Fibroblast of peridontal ligament (primary cell): ENCODE measurements at regions not wholly inside any gene's neighbourhood (a gene's known extent, or its start where the extent isn't known, plus 50 kb on each side); places are given as distances from the start of the nearest gene placed in this dataset.
"Not testable (repeated sequence)": the region's sequence is repeated elsewhere in the genome, so short reads cannot be mapped to it uniquely, and the experiment has no call there.

Source experiments
- DNase-seq: peaks from one replicate; pipeline ENCODE4 v3.0.0-alpha.2; 2010; ENCODE audit errors: extremely low read depth

GRCh38 chr3:194944526-194944925, 258.8 kb downstream of the FAM43A start:
- DNase-seq: no peak

- DNase-seq: no peak
Observed at GRCh38 chr3:194945508-194945907, 259.8 kb downstream of the FAM43A start.

GRCh38 chr3:194946091-194946490, 260.4 kb downstream of the FAM43A start:
- no peak for DNase-seq

- DNase-seq: no peak
Observed at GRCh38 chr3:194949592-194949991, 263.9 kb downstream of the FAM43A start.

GRCh38 chr3:194950906-194951628, 265.4 kb downstream of the FAM43A start:
- DNase-seq: no peak

- not testable (repeated sequence) for DNase-seq
Observed at GRCh38 chr3:194951629-194951920, 265.9 kb downstream of the FAM43A start.

GRCh38 chr3:194951931-194952582, 266.4 kb downstream of the FAM43A start:
- no peak for DNase-seq

- no peak for DNase-seq
Observed at GRCh38 chr3:194952841-194953241, 267.2 kb downstream of the FAM43A start.

- DNase-seq: no peak
Observed at GRCh38 chr3:194953291-194953690, 267.6 kb downstream of the FAM43A start.

- no peak for DNase-seq
Observed at GRCh38 chr3:194955546-194955945, 269.9 kb downstream of the FAM43A start.

GRCh38 chr3:194955979-194956696, 270.5 kb downstream of the FAM43A start:
- no peak for DNase-seq

GRCh38 chr3:194956697-194957396, 271.2 kb downstream of the FAM43A start:
- no peak for DNase-seq

GRCh38 chr3:194957743-194958240, 272.1 kb downstream of the FAM43A start:
- no peak for DNase-seq

GRCh38 chr3:194959217-194959616, 273.5 kb downstream of the FAM43A start:
- DNase-seq: no peak

GRCh38 chr3:194959666-194960065, 274.0 kb downstream of the FAM43A start:
- DNase-seq: not testable (repeated sequence)

GRCh38 chr3:194960446-194961032, 274.9 kb downstream of the FAM43A start:
- no peak for DNase-seq

- DNase-seq: no peak
Observed at GRCh38 chr3:194961149-194961548, 275.5 kb downstream of the FAM43A start.

- DNase-seq: no peak
Observed at GRCh38 chr3:194961571-194961970, 275.9 kb downstream of the FAM43A start.

- DNase-seq: no peak
Observed at GRCh38 chr3:194962056-194962455, 276.4 kb downstream of the FAM43A start.

- DNase-seq: no peak
Observed at GRCh38 chr3:194964809-194965208, 279.1 kb downstream of the FAM43A start.

GRCh38 chr3:194967151-194968117, 281.8 kb downstream of the FAM43A start:
- no peak for DNase-seq
